ENCODE measurements at regions not wholly inside any gene's neighbourhood (a gene's known extent, or its start where the extent isn't known, plus 50 kb on each side); places are given as distances from the start of the nearest gene placed in this dataset.
"Not testable (repeated sequence)": the region's sequence is repeated elsewhere in the genome, so short reads cannot be mapped to it uniquely, and the experiment has no call there.

- Histone ChIP-seq H3K27me3 (ENCODE audit: control insufficient read depth, low read length) (no peaks in the 10 kb centered on the region), H3K27ac (ENCODE audit: low read depth, low read length) (no peak overlapping the region), H3K9me2 (replicated peaks; ENCODE audit: control insufficient read depth, low read length) (no peaks in the 10 kb centered on the region), H3K36me3 (ENCODE audit: control insufficient read depth, low read length) (no peaks in the 10 kb centered on the region), H3F3A (ENCODE audit: control insufficient read depth, insufficient read depth) (no peaks in the 10 kb centered on the region), H3K4me1 (ENCODE audit: control insufficient read depth, low read length) (no peaks in the 10 kb centered on the region), H3K4me2 (ENCODE audit: low read length) (no peak overlapping the region), H4K20me1 (ENCODE audit: control insufficient read depth, insufficient read depth, low read depth, low read length) (no peaks in the 10 kb centered on the region), H3K4me3 (ENCODE audit: low read length) (no peak overlapping the region), H3K79me2 (ENCODE audit: control insufficient read depth, low read length) (no peaks in the 10 kb centered on the region), H3K9me3 (ENCODE audit: control insufficient read depth, insufficient read depth, low read length) (no peaks in the 10 kb centered on the region)
- TF ChIP-seq EZH2phosphoT487 (IDR thresholded peaks at IDR 0.05; ENCODE audit: borderline replicate concordance, low read length) (no peak), CTCF (IDR thresholded peaks at IDR 0.05; ENCODE audit: low read depth, low read length, poor library complexity, severe bottlenecking) (no peak)
Measured at GRCh38 chr14:53715193-53715721, 241.4 kb downstream of the BMP4 start.

- H3K4me2 ChIP-seq (ENCODE audit: low read length), result no peak overlapping the region
- no peaks in the 10 kb centered on the region for H3K36me3 ChIP-seq (ENCODE audit: control insufficient read depth, low read length)
- no peak overlapping the region for H3K27ac ChIP-seq (ENCODE audit: low read depth, low read length)
- no peaks in the 10 kb centered on the region for H3K79me2 ChIP-seq (ENCODE audit: control insufficient read depth, low read length)
- no peaks in the 10 kb centered on the region for H3K9me2 ChIP-seq (replicated peaks; ENCODE audit: control insufficient read depth, low read length)
- H4K20me1 ChIP-seq (ENCODE audit: control insufficient read depth, insufficient read depth, low read depth, low read length), result no peaks in the 10 kb centered on the region
- no peaks in the 10 kb centered on the region for H3K9me3 ChIP-seq (ENCODE audit: control insufficient read depth, insufficient read depth, low read length)
- H3K4me3 ChIP-seq (ENCODE audit: low read length), result no peak overlapping the region
- no peaks in the 10 kb centered on the region for H3K27me3 ChIP-seq (ENCODE audit: control insufficient read depth, low read length)
- no peaks in the 10 kb centered on the region for H3K4me1 ChIP-seq (ENCODE audit: control insufficient read depth, low read length)
- TF ChIP-seq EZH2phosphoT487 (IDR thresholded peaks at IDR 0.05; ENCODE audit: borderline replicate concordance, low read length) (no peak), CTCF (IDR thresholded peaks at IDR 0.05; ENCODE audit: low read depth, low read length, poor library complexity, severe bottlenecking) (no peak)
- no peaks in the 10 kb centered on the region for H3F3A ChIP-seq (ENCODE audit: control insufficient read depth, insufficient read depth)
Measured at GRCh38 chr14:53714495-53715192, 242.0 kb downstream of the BMP4 start.

GRCh38 chr14:53712901-53713300 lies 243.7 kb downstream of the BMP4 start:
- H3K9me2 ChIP-seq (replicated peaks; ENCODE audit: control insufficient read depth, low read length); H3K79me2 ChIP-seq (ENCODE audit: control insufficient read depth, low read length); H3K9me3 ChIP-seq (ENCODE audit: control insufficient read depth, insufficient read depth, low read length); H3F3A ChIP-seq (ENCODE audit: control insufficient read depth, insufficient read depth); H3K27ac ChIP-seq (ENCODE audit: low read depth, low read length); H3K4me2 ChIP-seq (ENCODE audit: low read length); H3K4me1 ChIP-seq (ENCODE audit: control insufficient read depth, low read length); H3K4me3 ChIP-seq (ENCODE audit: low read length); H3K36me3 ChIP-seq (ENCODE audit: control insufficient read depth, low read length); H4K20me1 ChIP-seq (ENCODE audit: control insufficient read depth, insufficient read depth, low read depth, low read length); H3K27me3 ChIP-seq (ENCODE audit: control insufficient read depth, low read length): not testable (repeated sequence)

- Histone ChIP-seq H3K9me3 (ENCODE audit: control insufficient read depth, insufficient read depth, low read length) (no peaks in the 10 kb centered on the region), H3K27ac (ENCODE audit: low read depth, low read length) (no peak overlapping the region), H4K20me1 (ENCODE audit: control insufficient read depth, insufficient read depth, low read depth, low read length) (no peaks in the 10 kb centered on the region), H3K27me3 (ENCODE audit: control insufficient read depth, low read length) (no peaks in the 10 kb centered on the region), H3K79me2 (ENCODE audit: control insufficient read depth, low read length) (no peaks in the 10 kb centered on the region), H3K4me2 (ENCODE audit: low read length) (no peak overlapping the region), H3K4me1 (ENCODE audit: control insufficient read depth, low read length) (no peaks in the 10 kb centered on the region), H3K4me3 (ENCODE audit: low read length) (no peak overlapping the region), H3K36me3 (ENCODE audit: control insufficient read depth, low read length) (no peaks in the 10 kb centered on the region), H3K9me2 (replicated peaks; ENCODE audit: control insufficient read depth, low read length) (no peaks in the 10 kb centered on the region), H3F3A (ENCODE audit: control insufficient read depth, insufficient read depth) (no peaks in the 10 kb centered on the region)
- TF ChIP-seq EZH2phosphoT487 (IDR thresholded peaks at IDR 0.05; ENCODE audit: borderline replicate concordance, low read length) (no peak), CTCF (IDR thresholded peaks at IDR 0.05; ENCODE audit: low read depth, low read length, poor library complexity, severe bottlenecking) (no peak)
Measured at GRCh38 chr14:53711205-53711604, 245.4 kb downstream of the BMP4 start.

All from DOHH2 (cell line).